G401.6 (cell line): ENCODE measurements at regions not wholly inside any gene's neighbourhood (a gene's known extent, or its start where the extent isn't known, plus 50 kb on each side); places are given as distances from the start of the nearest gene placed in this dataset.

Experiments
- FAIRE-seq: peaks from 2 replicates; lab custom pipeline; 2012; peaks lifted over from hg19 to GRCh38; lab: Jason Lieb, UNC

- no peak for FAIRE-seq
These were observed 540.0 kb downstream of the LMO7 start for GRCh38 chr13:76175961-76176725.

DNA sequence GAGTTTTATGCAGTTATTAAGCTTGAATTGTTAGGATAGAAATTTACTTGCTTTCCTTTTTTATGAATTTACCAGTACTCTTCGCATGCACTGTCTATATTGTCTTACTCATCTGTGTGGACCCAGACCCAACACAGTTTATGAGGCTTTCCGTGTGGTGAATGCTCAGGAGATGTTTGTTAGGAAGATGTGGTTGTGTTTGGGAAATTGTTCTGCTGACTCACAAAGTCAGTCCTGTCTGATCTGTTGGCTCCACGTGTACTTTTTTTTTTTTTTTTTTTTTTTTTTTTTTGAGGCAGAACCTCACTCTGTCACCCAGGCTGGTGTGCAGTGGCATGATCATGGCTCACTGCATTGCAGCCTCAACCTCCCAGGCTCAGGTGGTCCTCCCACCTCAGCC lies 532.5 kb downstream of the LMO7 start:
- no peak for FAIRE-seq

GRCh38 chr13:76164290-76164689 lies 528.2 kb downstream of the LMO7 start:
- no peak for FAIRE-seq

DNA sequence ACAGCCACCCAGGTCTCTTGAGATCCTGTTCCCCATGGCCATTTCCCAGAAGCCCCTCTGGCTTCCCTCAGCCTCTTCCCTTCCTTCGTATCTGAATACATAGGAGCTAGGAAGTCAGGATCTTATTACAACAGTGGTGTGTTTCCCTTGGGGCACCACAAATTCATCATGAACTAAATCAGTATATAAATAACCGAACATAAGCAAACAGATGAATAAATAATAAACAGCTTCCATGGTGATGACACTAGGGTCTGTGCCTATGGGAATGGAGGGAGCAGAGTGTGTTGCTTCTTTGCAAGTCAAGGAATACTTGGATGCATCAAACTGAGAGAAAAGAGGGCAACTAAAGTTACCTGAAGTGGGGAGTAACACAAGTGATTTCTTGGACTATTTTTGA lies 527.6 kb downstream of the LMO7 start:
- no peak for FAIRE-seq

- FAIRE-seq = no peak
These were observed 525.1 kb downstream of the LMO7 start for GRCh38 chr13:76160961-76161925.

- FAIRE-seq = no peak
These were observed 524.4 kb downstream of the LMO7 start for GRCh38 chr13:76160506-76160905.

GRCh38 chr13:76157926-76158325 lies 521.8 kb downstream of the LMO7 start:
- no peak for FAIRE-seq

GRCh38 chr13:76153239-76153638 lies 517.1 kb downstream of the LMO7 start:
- no peak for FAIRE-seq

GRCh38 chr13:76148926-76149325 lies 512.8 kb downstream of the LMO7 start:
- FAIRE-seq = no peak

- FAIRE-seq = no peak
These were observed 512.2 kb downstream of the LMO7 start for GRCh38 chr13:76148374-76148773.

DNA sequence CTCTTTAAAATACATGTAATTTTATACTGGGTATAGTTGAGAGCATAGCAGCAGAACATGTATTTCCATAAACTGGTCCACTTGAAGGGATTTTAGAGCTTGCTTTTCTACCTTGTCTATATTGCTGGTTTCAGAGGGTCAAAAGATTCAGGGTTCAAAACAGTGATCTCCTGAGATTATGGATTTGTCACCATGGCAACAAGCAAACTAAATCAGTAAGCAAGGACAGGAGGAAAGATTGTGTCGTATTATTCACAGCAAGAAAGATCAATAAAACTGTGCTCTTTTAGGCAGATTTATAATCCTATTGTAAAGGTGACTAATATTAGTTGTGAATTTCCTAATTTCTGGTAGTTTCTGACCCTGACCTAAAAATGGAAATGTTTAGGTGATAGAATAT lies 496.4 kb downstream of the LMO7 start:
- no peak for FAIRE-seq

DNA sequence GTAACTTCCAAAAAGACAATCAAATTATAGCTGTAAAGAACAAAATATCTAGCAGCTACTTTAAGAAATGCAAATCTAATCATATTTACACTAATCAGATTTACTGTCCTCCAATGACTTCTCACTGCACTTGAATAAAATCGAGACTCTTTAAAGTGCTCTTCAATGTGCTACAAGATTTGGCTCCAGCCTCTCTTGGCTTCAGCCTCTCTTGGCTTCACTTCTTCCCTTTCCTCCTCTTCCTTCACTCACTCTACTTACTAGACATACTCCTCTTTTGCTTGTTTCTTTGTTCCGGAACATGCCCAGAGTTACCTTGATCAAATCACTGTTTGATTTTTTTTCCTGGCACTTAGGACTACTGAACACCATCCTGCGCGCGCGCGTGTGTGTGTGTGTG lies 495.4 kb downstream of the LMO7 start:
- no peak for FAIRE-seq

DNA sequence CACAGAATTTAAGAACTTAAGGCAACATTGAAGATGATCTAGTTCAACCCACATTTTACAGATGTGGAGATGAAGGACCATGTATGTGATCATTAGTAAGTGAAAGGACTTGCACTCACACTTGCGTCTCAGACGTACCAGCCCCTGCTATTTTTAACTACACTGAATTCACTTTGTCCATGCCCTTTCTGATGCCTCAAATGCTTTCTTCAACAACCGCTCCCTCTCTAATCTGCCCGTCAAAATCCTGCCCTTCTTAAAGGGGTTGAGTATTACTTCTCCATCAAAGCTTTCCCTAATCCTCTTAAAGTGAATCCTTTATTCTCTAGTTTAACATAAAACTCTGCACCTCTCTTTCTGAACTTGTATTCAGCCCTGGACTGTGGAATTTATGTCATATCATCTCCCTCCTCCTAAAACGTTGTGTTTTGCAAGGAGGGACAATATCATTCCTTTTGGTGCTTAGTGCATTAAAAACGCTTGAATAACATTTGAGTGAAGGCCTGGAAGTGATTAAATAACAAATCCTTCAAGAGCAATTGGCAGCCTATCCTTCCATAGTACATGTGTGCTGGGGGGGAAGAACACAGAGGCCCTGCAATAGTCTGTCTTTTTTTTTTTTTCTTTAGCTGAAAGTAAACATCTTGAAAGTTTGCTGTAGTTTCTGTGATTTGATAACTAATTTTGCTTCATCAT lies 493.3 kb downstream of the LMO7 start:
- no peak for FAIRE-seq

GRCh38 chr13:76127922-76128321 lies 491.8 kb downstream of the LMO7 start:
- no peak for FAIRE-seq

DNA sequence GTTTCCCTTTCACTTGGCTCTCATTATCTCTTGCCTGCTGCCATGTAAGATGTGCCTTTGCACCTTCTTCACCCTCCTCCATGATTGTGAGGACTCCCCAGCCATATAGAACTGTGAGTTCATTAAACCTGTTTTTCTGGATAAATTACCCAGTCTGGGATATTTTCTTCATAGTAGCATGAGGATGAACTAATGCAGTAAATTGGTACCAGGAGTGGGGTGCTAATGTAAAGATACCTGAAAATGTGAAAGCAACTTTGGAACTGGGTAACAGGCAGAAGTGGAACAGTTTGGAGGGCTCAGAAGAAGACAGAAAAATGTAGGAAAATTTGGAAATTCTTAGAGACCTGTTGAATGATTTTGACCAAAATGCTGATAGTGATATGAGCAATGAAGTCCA lies 487.4 kb downstream of the LMO7 start:
- no peak for FAIRE-seq

- no peak for FAIRE-seq
These were observed 480.7 kb downstream of the LMO7 start for GRCh38 chr13:76116751-76117360.

GRCh38 chr13:76106763-76107162 lies 470.6 kb downstream of the LMO7 start:
- FAIRE-seq = no peak

GRCh38 chr13:76094645-76095044 lies 458.5 kb downstream of the LMO7 start:
- no peak for FAIRE-seq

DNA sequence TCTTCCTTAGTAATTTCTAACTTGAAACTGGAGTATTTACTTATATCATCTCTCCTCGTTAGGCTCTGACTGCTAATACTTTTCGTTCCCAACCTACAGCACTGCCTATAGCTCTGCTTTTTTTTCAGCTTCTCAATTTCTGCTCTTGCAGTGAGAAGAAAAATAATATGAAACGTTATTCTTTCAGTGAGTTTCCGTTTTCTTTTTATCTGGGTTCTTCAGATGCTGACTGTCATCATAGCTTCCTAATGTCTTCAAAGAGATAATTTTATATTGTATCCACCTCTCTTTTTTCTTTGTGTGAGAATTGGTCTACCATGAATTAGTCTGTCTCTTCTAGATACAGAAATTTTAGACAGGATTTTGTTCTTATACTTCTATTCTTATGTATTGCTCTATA lies 454.9 kb downstream of the LMO7 start:
- FAIRE-seq = no peak

DNA sequence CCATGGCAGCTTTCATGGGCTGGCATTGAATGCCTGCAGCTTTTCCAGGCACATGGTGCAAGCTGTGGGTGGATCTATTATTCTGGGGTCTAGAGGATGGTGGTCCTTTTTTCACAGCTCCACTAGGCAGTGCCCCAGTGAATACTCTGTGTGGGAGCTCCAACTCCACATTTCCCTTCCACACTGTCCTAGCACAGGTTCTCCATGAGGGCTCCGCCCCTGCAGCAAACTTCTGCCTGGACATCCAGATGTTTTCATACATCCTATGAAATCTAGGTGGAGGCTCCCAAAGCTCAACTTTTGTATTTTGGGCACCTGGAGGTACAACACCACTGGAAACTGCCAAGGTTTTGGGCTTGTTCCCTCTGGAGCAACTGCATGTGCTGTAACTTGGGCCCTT lies 450.6 kb downstream of the LMO7 start:
- no peak for FAIRE-seq

DNA sequence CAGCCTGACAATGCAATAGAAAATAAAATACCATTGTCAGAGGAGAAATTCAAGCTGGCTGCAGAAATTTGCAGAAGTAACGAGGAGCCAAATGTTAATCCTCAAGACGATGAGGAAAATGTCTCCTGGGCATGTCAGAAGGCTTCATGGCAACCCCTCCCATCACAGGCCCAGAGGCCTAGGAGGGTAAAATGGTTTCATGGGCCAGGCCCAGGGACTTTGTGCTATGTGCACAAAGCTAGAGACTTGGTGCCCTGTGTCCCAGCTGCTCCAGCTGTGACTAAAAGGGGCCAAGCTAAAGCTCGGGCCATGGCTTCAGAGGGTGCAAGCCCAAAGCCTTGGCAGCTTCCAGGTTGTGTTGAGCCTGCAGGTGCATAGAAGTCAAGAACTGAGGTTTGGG lies 431.7 kb downstream of the LMO7 start:
- no peak for FAIRE-seq

- FAIRE-seq = no peak
These were observed 417.1 kb downstream of the LMO7 start for GRCh38 chr13:76053181-76053580.

GRCh38 chr13:76049376-76049746 lies 413.2 kb downstream of the LMO7 start:
- FAIRE-seq = no peak
